ENCODE measurements at regions not wholly inside any gene's neighbourhood (a gene's known extent, or its start where the extent isn't known, plus 50 kb on each side); places are given as distances from the start of the nearest gene placed in this dataset.
A peak's percentile ranks its signal among the peaks of the same experiment; 100 is the strongest.
"Not testable (repeated sequence)": the region's sequence is repeated elsewhere in the genome, so short reads cannot be mapped to it uniquely, and the experiment has no call there.

- no peak for DNase-seq
These were observed 112.0 kb upstream of the OR5AK2 start for GRCh38 chr11:56876621-56877275.

- no peak for DNase-seq
These were observed 106.7 kb upstream of the OR9G4 start for GRCh38 chr11:56855217-56855616.

GRCh38 chr11:56852131-56852530 lies 103.6 kb upstream of the OR9G4 start:
- no peak for DNase-seq

- DNase-seq: no peak
These were observed 101.4 kb upstream of the OR9G4 start for GRCh38 chr11:56849852-56850251.

GRCh38 chr11:56849250-56849649 lies 100.8 kb upstream of the OR9G4 start:
- no peak for DNase-seq

- no peak for DNase-seq
These were observed 99.8 kb upstream of the OR9G4 start for GRCh38 chr11:56848141-56848809.

GRCh38 chr11:56846631-56847576 lies 98.4 kb upstream of the OR9G4 start:
- DNase-seq: no peak

GRCh38 chr11:56845121-56845732 lies 96.7 kb upstream of the OR9G4 start:
- no peak for DNase-seq

DNA sequence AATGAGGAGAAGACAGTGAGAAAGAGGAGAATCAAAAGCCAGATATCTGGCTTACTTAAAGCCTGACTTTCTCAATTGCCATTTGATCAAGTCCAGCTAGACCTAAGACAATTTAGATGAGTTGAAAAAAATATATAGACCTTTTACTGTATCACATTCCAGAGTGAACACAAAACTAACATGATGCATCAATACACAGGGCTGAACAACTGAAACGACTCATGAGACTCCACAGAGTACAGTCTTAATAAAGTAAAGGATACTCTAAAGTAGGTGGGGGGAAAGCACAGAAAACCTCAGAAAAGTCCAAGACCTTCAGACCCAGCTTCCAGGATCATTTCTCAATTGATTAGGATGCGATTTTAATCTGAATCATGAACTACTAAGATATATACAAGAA lies 95.3 kb upstream of the OR9G4 start:
- DNase-seq: no peak

GRCh38 chr11:56842814-56843794 lies 94.6 kb upstream of the OR9G4 start:
- DNase-seq: no peak

- peak; percentile 4 for DNase-seq
These were observed 92.8 kb upstream of the OR9G4 start for GRCh38 chr11:56841210-56841810.

DNA sequence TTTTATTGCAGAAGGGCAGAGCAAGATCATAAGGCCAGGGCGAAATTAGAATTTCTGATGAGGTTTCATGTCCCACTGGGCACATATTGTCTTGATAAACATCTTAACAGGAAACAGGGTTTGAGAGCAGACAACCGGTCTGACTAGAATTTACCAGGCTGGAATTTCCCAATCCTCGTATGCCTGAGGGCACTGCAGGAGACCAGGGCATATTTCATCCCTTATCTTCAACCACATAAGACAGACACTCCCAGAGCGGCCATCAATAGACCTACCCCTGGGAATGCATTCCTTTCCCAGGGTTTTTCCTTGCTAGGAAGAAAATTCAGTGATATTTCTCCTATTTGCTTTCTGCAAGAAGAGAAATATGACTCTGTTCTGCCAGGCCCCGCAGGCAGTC lies 78.9 kb upstream of the OR9G4 start:
- DNase-seq: not testable (repeated sequence)

- no peak for DNase-seq
These were observed 71.4 kb upstream of the OR9G4 start for GRCh38 chr11:56819916-56820315.

DNA sequence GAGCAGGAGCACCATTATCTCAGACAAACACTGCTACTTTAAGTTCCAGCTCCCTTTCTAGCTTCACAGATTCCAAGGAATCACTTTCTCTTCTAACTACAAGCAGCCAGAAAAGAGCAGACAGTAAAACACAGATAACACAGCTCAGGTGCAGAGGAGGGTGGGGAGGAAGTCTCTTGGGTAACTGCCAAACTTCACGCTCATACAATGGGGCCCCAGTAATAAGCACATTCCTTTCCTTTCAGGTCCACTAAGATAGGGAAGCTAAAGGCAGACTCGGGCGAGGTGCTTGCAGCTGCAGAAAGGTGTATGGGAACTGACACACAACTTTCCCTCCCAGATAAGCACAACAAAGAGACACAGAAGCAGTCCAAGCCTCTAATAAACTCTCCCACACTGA lies 69.2 kb upstream of the OR9G4 start:
- no peak for DNase-seq

- DNase-seq: no peak
These were observed 67.8 kb upstream of the OR9G4 start for GRCh38 chr11:56816259-56816658.

DNA sequence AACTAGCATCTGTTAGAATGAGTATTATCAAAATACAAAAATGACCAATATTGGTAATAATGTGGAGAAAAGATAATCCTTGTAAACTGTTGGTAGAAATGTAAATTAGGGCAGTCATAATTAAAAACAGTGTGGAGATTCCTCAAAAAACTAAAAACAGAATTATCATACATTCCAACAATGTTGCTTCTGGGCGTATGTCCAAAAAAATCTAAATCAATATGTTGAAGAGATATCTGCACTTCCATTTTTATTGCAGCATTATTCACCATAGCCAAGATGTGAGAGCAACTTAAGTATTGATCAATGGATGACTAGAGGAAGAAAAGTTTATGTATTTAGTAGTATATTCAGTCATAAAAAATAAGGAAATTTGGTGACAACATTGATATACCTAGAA lies 59.8 kb upstream of the OR9G4 start:
- DNase-seq: no peak

- no peak for DNase-seq
These were observed 51.3 kb upstream of the OR9G4 start for GRCh38 chr11:56799691-56800210.

All from CD4-positive, alpha-beta T cell treated with Interleukin-21 for 1 hour (primary cell).